H9 (cell line): ENCODE measurements at regions not wholly inside any gene's neighbourhood (a gene's known extent, or its start where the extent isn't known, plus 50 kb on each side); places are given as distances from the start of the nearest gene placed in this dataset.

Source experiments
- DNase-seq: peaks from one replicate; pipeline ENCODE4 v3.0.0-alpha.2; 2017
- H2AFZ ChIP-seq: one replicate; pipeline ENCODE4 v1.6.1; 2013; ENCODE audit warnings: mild to moderate bottlenecking, low read length, control low read depth, moderate library complexity
- H2AK5ac ChIP-seq: 2 replicates; pipeline ENCODE4 v1.6.1; 2013; ENCODE audit warnings: low read length, control low read depth, mixed read lengths; ENCODE audit not compliant: insufficient read length
- H2BK120ac ChIP-seq: one replicate; pipeline ENCODE4 v1.6.1; 2013; ENCODE audit warnings: low read depth, mild to moderate bottlenecking, low read length, control low read depth, inconsistent platforms; ENCODE audit not compliant: poor library complexity, severe bottlenecking
- H2BK12ac ChIP-seq: 2 replicates; pipeline ENCODE4 v1.6.1; 2013; ENCODE audit warnings: low read length, control low read depth, mixed read lengths, low read depth; ENCODE audit not compliant: insufficient read length
- H2BK15ac ChIP-seq: 2 replicates; pipeline ENCODE4 v1.6.1; 2013; ENCODE audit warnings: low read depth, low read length, control low read depth
- H2BK20ac ChIP-seq: one replicate; pipeline ENCODE4 v1.6.1; 2013; ENCODE audit warnings: low read depth, mild to moderate bottlenecking, low read length, control low read depth, inconsistent platforms; ENCODE audit not compliant: poor library complexity, severe bottlenecking
- H2BK5ac ChIP-seq: 2 replicates; pipeline ENCODE4 v1.6.1; 2013; ENCODE audit warnings: low read length, control low read depth, mixed read lengths; ENCODE audit not compliant: insufficient read length
- H3K14ac ChIP-seq: 2 replicates; pipeline ENCODE4 v1.6.1; 2013; ENCODE audit warnings: low read length, control low read depth; ENCODE audit not compliant: insufficient read depth
- H3K18ac ChIP-seq: 2 replicates; pipeline ENCODE4 v1.6.1; 2013; ENCODE audit warnings: low read depth, mild to moderate bottlenecking, mixed read lengths, low read length, control low read depth; ENCODE audit not compliant: insufficient read length
- H3K23ac ChIP-seq: 2 replicates; pipeline ENCODE4 v1.6.1; 2013; ENCODE audit warnings: low read length, control low read depth, mixed read lengths, low read depth; ENCODE audit not compliant: insufficient read length
- H3K23me2 ChIP-seq: 2 replicates; pipeline ENCODE4 v1.6.1; 2013; ENCODE audit warnings: low read depth, mild to moderate bottlenecking, mixed read lengths, low read length, control low read depth; ENCODE audit not compliant: insufficient read length, poor library complexity, severe bottlenecking
- H3K27ac ChIP-seq: 2 replicates; pipeline ENCODE4 v1.5.1; 2013; ENCODE audit warnings: low read length, control low read depth, mixed read lengths, low read depth; ENCODE audit not compliant: insufficient read length
- H3K27me3 ChIP-seq: 2 replicates; pipeline ENCODE4 v1.6.1; 2013; ENCODE audit warnings: low read length, control low read depth, inconsistent platforms; ENCODE audit not compliant: insufficient read depth
- H3K4ac ChIP-seq: 2 replicates; pipeline ENCODE4 v1.6.1; 2013; ENCODE audit warnings: low read depth, mild to moderate bottlenecking, control low read depth, inconsistent platforms, low read length, moderate library complexity
- H3K4me1 ChIP-seq: 2 replicates; pipeline ENCODE4 v1.6.1; 2013; ENCODE audit warnings: low read length, control low read depth, inconsistent platforms; ENCODE audit not compliant: insufficient read depth
- H3K4me2 ChIP-seq: 2 replicates; pipeline ENCODE4 v1.6.1; 2013; ENCODE audit warnings: low read length, control low read depth, mixed read lengths; ENCODE audit not compliant: insufficient read length, insufficient read depth
- H3K56ac ChIP-seq: 2 replicates; pipeline ENCODE4 v1.6.1; 2013; ENCODE audit warnings: low read depth, mild to moderate bottlenecking, mixed read lengths, low read length, control low read depth; ENCODE audit not compliant: insufficient read length
- H3K79me1 ChIP-seq: 2 replicates; pipeline ENCODE4 v1.6.1; 2013; ENCODE audit warnings: low read depth, mild to moderate bottlenecking, moderate library complexity, low read length, control low read depth, inconsistent platforms; ENCODE audit not compliant: insufficient read depth, poor library complexity, severe bottlenecking
- H3K79me2 ChIP-seq: 2 replicates; pipeline ENCODE4 v1.6.1; 2013; ENCODE audit warnings: low read length, control low read depth, inconsistent platforms; ENCODE audit not compliant: insufficient read depth
- H3K9ac ChIP-seq: 2 replicates; pipeline ENCODE4 v1.6.1; 2013; ENCODE audit warnings: low read length, control low read depth, mixed read lengths; ENCODE audit not compliant: insufficient read length; ENCODE audit errors: extremely low read depth
- H3K9me3 ChIP-seq: one replicate; pipeline ENCODE4 v1.6.1; 2013; ENCODE audit warnings: low read depth, low read length, inconsistent platforms; ENCODE audit not compliant: control insufficient read depth
- H3T11ph ChIP-seq: one replicate; pipeline ENCODE4 v1.6.1; 2013; ENCODE audit warnings: mild to moderate bottlenecking, low read length, control low read depth, inconsistent platforms
- H4K20me1 ChIP-seq: one replicate; pipeline ENCODE4 v1.6.1; 2013; ENCODE audit not compliant: control insufficient read depth, insufficient read length, insufficient read depth
- H4K5ac ChIP-seq: 2 replicates; pipeline ENCODE4 v1.6.1; 2013; ENCODE audit warnings: low read depth, mild to moderate bottlenecking, mixed read lengths, low read length, control low read depth; ENCODE audit not compliant: insufficient read length
- H4K8ac ChIP-seq: replicated peaks from 2 replicates; pipeline ENCODE4 v1.6.1; 2013; ENCODE audit warnings: low read length, control low read depth, mixed read lengths, low read depth; ENCODE audit not compliant: insufficient read length
- H4K91ac ChIP-seq: 2 replicates; pipeline ENCODE4 v1.6.1; 2013; ENCODE audit warnings: low read depth, mild to moderate bottlenecking, moderate library complexity, mixed read lengths, low read length, control low read depth; ENCODE audit not compliant: insufficient read length
- H3K27ac Mint-ChIP-seq, 3 experiments: 2 replicates in 2 of 3; 3 replicates in 1 of 3; pipeline ENCODE4 v1.8.0; 2020 to 2021; ENCODE audit warnings: mixed read lengths in 3 of 3, mild to moderate bottlenecking in 1 of 3, moderate library complexity in 1 of 3
- H3K27me3 Mint-ChIP-seq: 2 replicates; pipeline ENCODE4 v1.8.0; 2021; ENCODE audit warnings: low read depth, mild to moderate bottlenecking, moderate library complexity, mixed read lengths
- H3K36me3 Mint-ChIP-seq, 3 experiments: 2 replicates in 2 of 3; 3 replicates in 1 of 3; pipeline ENCODE4 v1.8.0; 2020 to 2021; ENCODE audit warnings: low read depth in 3 of 3, mixed read lengths in 3 of 3; ENCODE audit not compliant: insufficient read depth in 1 of 3
- H3K4me1 Mint-ChIP-seq, 2 experiments: 2 replicates each; pipeline ENCODE4 v1.8.0; 2020; ENCODE audit warnings: mixed read lengths in 2 of 2
- H3K4me3 Mint-ChIP-seq, 2 experiments: 2 replicates in 1 of 2; 3 replicates in 1 of 2; pipeline ENCODE4 v1.8.0; 2020 to 2021; ENCODE audit warnings: mild to moderate bottlenecking in 2 of 2, mixed read lengths in 2 of 2, moderate library complexity in 1 of 2
- H3K9me3 Mint-ChIP-seq, 2 experiments: 2 replicates in 1 of 2; 3 replicates in 1 of 2; pipeline ENCODE4 v1.8.0; 2020; ENCODE audit warnings: mild to moderate bottlenecking in 2 of 2, mixed read lengths in 2 of 2, moderate library complexity in 1 of 2
- CTCF ChIP-seq: fragments of 200-600 bp; sonication (generic); conservative IDR thresholded peaks from 3 replicates; pipeline ENCODE4 v1.8.0; 2021; ENCODE audit warnings: antibody characterized with exemption, mild to moderate bottlenecking
- WGBS: extraction: QIAGEN DNeasy Blood & Tissue Kit; methylation state at CpG from one replicate; pipeline ENCODE4 v1.1.7; 2013; ENCODE audit warnings: missing lambda C conversion rate, low lambda C conversion rate, mixed read lengths; ENCODE audit not compliant: insufficient read length; ENCODE audit errors: extremely low coverage; 5-methylcytosine and 5-hydroxymethylcytosine counted together

GRCh38 chr15:81069909-81070308, 64.2 kb upstream of the CFAP161 start:
- Histone ChIP-seq H2AFZ (no peak overlapping the region), H4K8ac (no peak overlapping the region), H2BK5ac (no peak overlapping the region), H2BK20ac (no peak overlapping the region), H3K9me3 (no peaks in the 10 kb centered on the region), H3K14ac (no peak overlapping the region), H2BK120ac (no peak overlapping the region), H3K79me2 (no peaks in the 10 kb centered on the region), H3K4ac (no peak overlapping the region), H3K18ac (no peak overlapping the region), H3K27me3 (no peaks in the 10 kb centered on the region), H2BK15ac (no peak overlapping the region), H3K27ac (no peak overlapping the region), H3T11ph (no peak overlapping the region), H3K79me1 (no peaks in the 10 kb centered on the region), H2BK12ac (no peak overlapping the region), H4K20me1 (no peaks in the 10 kb centered on the region), H4K91ac (no peak overlapping the region), H4K5ac (no peak overlapping the region), H3K23me2 (no peaks in the 10 kb centered on the region), H3K9ac (no peak overlapping the region), H3K4me2 (no peak overlapping the region), H2AK5ac (no peak overlapping the region), H3K4me1 (no peaks in the 10 kb centered on the region), H3K23ac (no peak overlapping the region), H3K56ac (no peak overlapping the region)
- Mint-ChIP-seq H3K27me3 (peaks cover 3% of the 10 kb centered on the region), H3K4me1 (peaks cover 0 to 4% of the 10 kb centered on the region in 2 experiments; a peak in 1 of 4 replicates), H3K36me3 (no peaks in the 10 kb centered on the region), H3K4me3 (no peak overlapping the region), H3K9me3 (no peaks in the 10 kb centered on the region), H3K27ac (no peak overlapping the region)
- no CpG with 5 or more reads among the region's 11 CpGs for WGBS
- TF ChIP-seq CTCF = no peak
- DNase-seq = no peak
